ENCODE measurements at regions not wholly inside any gene's neighbourhood (a gene's known extent, or its start where the extent isn't known, plus 50 kb on each side); places are given as distances from the start of the nearest gene placed in this dataset.

DNA sequence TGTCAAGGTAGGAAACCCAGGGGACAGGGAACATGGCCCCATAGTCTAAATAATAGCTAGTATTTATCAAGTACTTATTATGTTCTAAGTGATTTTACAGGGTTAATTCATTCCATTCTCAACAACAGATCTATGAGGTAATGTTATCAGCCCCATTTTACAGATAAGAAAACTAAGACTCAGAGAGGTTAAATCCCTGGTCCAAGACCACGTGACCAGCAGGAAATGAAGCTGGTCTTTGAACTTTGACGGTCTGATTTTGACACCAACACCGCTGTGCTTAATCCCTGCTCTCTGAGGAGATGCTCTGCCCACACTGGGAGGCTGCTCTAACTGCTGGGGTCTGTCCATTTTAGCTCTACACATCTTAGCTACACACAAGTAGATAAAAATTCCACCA, 253.5 kb downstream of the SPTSSA start:
- DNase-seq = no peak

GRCh38 chr14:34205799-34206198, 254.9 kb upstream of the EGLN3 start:
- DNase-seq = no peak

- DNase-seq = no peak
These were observed 253.9 kb upstream of the EGLN3 start for GRCh38 chr14:34204774-34205173.

GRCh38 chr14:34203251-34203722, 252.4 kb upstream of the EGLN3 start:
- DNase-seq = no peak

- DNase-seq = no peak
These were observed 251.2 kb upstream of the EGLN3 start for GRCh38 chr14:34201909-34202637.

GRCh38 chr14:34199585-34199984, 248.7 kb upstream of the EGLN3 start:
- DNase-seq = no peak

GRCh38 chr14:34198096-34198495, 247.2 kb upstream of the EGLN3 start:
- no peak for DNase-seq

DNA sequence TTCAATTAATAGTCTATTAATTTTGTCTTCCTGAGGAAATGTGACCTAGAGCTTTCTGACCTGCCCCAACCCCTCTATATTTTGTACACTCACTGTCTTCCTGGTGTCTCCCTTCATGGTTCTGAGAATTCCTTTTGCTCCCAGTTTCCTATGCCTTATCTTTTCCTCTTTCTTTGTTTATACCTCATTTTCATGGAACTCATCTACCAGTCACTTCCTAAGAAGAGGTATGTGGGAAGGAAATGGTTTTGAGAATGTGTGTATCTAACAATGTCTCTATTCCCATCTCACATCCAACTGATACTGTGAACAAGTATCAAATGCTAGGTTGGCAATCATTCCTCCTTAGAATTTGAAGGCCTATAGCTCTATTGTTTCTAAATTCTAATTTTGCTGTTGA, 245.1 kb upstream of the EGLN3 start:
- no peak for DNase-seq

GRCh38 chr14:34190717-34191116, 239.8 kb upstream of the EGLN3 start:
- DNase-seq = no peak

GRCh38 chr14:34189866-34190265, 239.0 kb upstream of the EGLN3 start:
- DNase-seq = no peak

GRCh38 chr14:34187519-34188044, 236.7 kb upstream of the EGLN3 start:
- DNase-seq = no peak

GRCh38 chr14:34187061-34187460, 236.2 kb upstream of the EGLN3 start:
- DNase-seq = no peak

- DNase-seq = no peak
These were observed 233.3 kb upstream of the EGLN3 start for GRCh38 chr14:34184126-34184525.

DNA sequence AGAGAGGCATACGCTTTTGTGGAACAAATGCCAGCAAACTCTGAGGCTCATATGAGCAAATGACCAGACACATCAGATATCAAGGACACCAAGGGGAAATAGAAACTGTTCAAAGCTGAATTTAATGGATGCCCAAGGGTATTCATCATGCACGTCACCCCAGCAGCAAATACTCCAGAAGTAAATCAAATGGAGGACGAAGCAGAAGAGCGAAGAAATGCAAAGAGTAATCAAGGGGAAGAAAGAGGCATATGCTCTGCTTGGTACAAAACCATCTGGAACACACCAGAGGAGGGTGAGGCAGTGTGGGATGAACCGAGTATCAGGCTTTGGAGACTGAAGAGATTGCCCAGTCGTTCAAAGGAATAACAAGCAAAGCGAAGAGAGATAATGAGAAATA, 232.6 kb upstream of the EGLN3 start:
- DNase-seq = no peak

- DNase-seq = no peak
These were observed 230.5 kb upstream of the EGLN3 start for GRCh38 chr14:34181338-34181737.

DNA sequence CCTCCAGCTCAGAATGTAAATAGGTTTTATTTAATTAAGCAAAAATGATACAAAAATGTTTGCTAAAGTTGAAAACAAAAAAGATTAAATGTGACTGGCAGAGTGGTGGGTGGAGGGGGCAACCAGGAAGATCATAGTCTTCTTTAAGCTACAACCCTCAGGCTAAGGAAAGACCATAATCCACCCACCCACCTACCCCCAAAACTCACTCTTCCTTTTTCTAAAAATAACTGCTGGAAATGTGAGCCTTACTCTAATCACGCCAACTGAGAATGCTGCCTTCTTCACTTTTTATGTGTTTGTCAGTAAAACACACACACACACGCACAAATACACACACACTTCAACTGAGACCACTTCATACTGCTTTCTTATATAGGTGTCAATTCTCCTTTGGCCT, 230.0 kb upstream of the EGLN3 start:
- no peak for DNase-seq

DNA sequence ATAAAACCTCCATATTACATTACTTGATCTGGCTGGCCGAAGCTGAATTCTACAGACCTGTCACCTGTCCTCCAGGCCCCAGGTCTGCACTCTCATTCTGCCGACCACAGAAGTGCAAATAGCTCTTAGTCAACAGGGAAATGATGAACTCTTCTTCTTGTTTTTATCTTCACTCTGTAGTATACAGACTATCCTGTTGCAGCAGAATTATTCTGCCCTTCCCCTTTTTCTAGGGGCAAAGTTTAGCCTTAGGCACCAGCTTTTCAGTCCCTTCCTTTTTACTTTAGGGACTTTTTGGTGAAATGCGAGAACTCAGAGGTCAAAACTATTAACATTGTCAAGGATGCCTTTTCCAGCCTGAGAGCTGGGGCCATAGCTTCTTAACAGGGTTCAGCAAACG, 229.6 kb upstream of the EGLN3 start:
- DNase-seq = no peak

DNA sequence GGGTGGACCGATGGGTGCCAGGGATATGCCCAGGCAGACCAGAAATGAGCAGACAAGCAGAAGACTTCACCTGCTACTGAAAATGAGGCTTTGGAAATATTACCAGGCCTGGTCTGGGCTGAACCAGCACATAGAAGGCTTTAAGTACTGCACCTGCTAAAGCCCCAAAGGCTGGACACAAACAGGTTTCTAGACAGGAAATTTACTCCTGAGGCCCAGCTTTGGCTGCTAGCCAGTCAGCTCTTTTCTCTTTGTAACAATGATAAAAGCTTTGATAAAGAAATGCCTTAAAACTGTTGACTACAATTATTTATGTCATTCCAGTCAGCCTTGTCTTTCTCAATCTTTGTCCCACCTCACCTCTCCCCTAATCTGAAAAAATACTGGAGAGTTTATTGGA, 228.9 kb upstream of the EGLN3 start:
- DNase-seq = no peak

GRCh38 chr14:34177466-34177865, 226.6 kb upstream of the EGLN3 start:
- DNase-seq = no peak

DNA sequence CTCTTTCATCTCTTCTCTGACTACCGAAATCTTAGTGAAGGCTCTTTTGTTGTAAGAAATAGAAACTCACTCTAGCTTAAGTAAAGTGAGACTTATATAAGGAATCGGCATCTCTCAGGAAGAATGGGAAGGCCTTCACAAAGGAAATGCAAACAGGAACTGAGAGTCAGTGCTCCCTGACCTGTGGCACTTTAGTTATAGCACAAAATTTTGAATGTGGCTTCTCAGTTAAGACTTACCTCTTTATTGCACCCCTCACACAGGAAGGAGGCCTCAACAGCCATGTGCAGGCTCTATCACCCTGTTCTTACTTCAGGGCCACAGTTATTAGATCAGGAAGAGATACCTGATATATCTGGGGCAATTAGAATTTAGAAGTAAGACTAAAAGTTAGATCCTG, 224.7 kb upstream of the EGLN3 start:
- no peak for DNase-seq

GRCh38 chr14:34174973-34175372, 224.1 kb upstream of the EGLN3 start:
- no peak for DNase-seq

DNA sequence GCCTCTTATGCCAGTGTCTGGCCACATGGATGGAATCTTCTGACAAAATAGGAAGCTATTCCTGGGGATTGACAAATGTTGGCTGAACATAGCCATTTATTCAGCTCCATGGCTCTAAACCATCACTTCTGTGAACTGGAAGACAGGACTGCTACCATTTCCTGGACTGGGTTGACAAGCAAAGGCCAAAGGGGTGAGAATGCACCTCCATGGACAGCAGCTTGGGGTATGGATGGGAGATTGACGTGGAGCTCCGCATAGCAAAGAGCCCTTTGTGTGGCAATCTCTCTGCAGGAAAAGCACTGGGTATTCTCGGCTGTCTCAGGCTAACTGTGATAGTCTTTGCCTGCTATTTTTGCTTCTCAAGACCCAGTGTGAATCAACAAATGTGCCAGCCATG, 223.0 kb upstream of the EGLN3 start:
- DNase-seq = no peak

- no peak for DNase-seq
These were observed 221.9 kb upstream of the EGLN3 start for GRCh38 chr14:34172550-34173368.

- no peak for DNase-seq
These were observed 221.2 kb upstream of the EGLN3 start for GRCh38 chr14:34172173-34172451.
